Stomach (tissue), 8 donors: ENCODE measurements at regions not wholly inside any gene's neighbourhood (a gene's known extent, or its start where the extent isn't known, plus 50 kb on each side); places are given as distances from the start of the nearest gene placed in this dataset.

Experiments used
- DNase-seq, 2 donors: peaks; one replicate each; pipeline versions ENCODE4 v3.0.0 to v3.0.0-alpha.2; 2013 to 2019
- H3K27ac ChIP-seq, 5 donors: fragments of 200-600 bp in 4 of 5; sonication (generic) in 4 of 5; one replicate each; pipeline ENCODE4 v1.5.1; 2013 to 2019; ENCODE audit warnings: mild to moderate bottlenecking in 1 of 5, moderate library complexity in 1 of 5
- H3K27me3 ChIP-seq, 3 donors: fragments of 200-600 bp; sonication (generic); one replicate each; pipeline ENCODE4 v1.5.1; 2017 to 2019; ENCODE audit warnings: mixed run types in 1 of 3
- H3K36me3 ChIP-seq, 4 donors: fragments of 200-600 bp; sonication (generic); 1 replicate in 3 of 4; 2 replicates in 1 of 4; pipeline ENCODE4 v1.5.1; 2016 to 2019
- H3K4me1 ChIP-seq, 4 donors: fragments of 200-600 bp; sonication (generic); one replicate each; pipeline ENCODE4 v1.5.1; 2016 to 2019
- H3K4me3 ChIP-seq, 4 donors: fragments of 200-600 bp; sonication (generic) in 3 of 4; one replicate each; pipeline ENCODE4 v1.5.1; 2016 to 2019; ENCODE audit warnings: mild to moderate bottlenecking in 1 of 4
- H3K9me3 ChIP-seq, 4 donors: fragments of 200-600 bp; sonication (generic); one replicate each; pipeline ENCODE4 v1.5.1; 2016 to 2019
- CTCF ChIP-seq, 7 experiments: fragments of 450-650 bp in 4 of 7; fragments of 200-600 bp in 3 of 7; sonication (generic) in 3 of 7; IDR thresholded peaks; one replicate each; pipeline ENCODE4 v1.5.1; 2016 to 2019; ENCODE audit warnings: antibody characterized with exemption in 7 of 7, control low read depth in 2 of 7, mild to moderate bottlenecking in 1 of 7
- EP300 ChIP-seq: sonication (generic); formaldehyde crosslinking; IDR thresholded peaks from one replicate; pipeline ENCODE4 v1.6.1; 2017; ENCODE audit warnings: antibody characterized with exemption
- POLR2A ChIP-seq, 4 donors: fragments of 450-650 bp; IDR thresholded peaks; one replicate each; pipeline ENCODE4 v1.6.1; 2016; ENCODE audit warnings: antibody characterized with exemption in 4 of 4, control low read depth in 2 of 4, mild to moderate bottlenecking in 1 of 4, moderate library complexity in 1 of 4
- POLR2AphosphoS5 ChIP-seq, 3 donors: sonication (generic); formaldehyde crosslinking; IDR thresholded peaks; one replicate each; pipeline ENCODE4 v1.6.1; 2016; ENCODE audit warnings: antibody characterized with exemption in 3 of 3
- WGBS, 5 donors: extraction: QIAGEN DNeasy Blood & Tissue Kit in 3 of 5; methylation state at CpG; one replicate each; pipeline versions ENCODE4 v1.1.5 to v1.1.7; 2013 to 2018; 5-methylcytosine and 5-hydroxymethylcytosine counted together
- intact Hi-C: fragments of 100-400 bp; cut with DNase I; formaldehyde crosslinking; loops from one replicate; pipeline ENCODE4 v1.15.1; 2023; ENCODE audit warnings: low total_unique reads
- donor health status: healthy with polysubstance abuse.
- donor health status: Bipolar disorder and iron deficiency.
- donor health status: healthy.

- H3K36me3 ChIP-seq = no peaks in the 10 kb centered on the region
- DNase-seq = no peak
- intact Hi-C loops = no loop called here
- no peak overlapping the region for H3K4me3 ChIP-seq
- no peaks in the 10 kb centered on the region for H3K9me3 ChIP-seq
- H3K27ac ChIP-seq = no peak overlapping the region
- WGBS, 5 donors = 30 to 59% (median 43%) methylated on average over 2 of the region's 2 CpGs
- H3K27me3 ChIP-seq = no peaks in the 10 kb centered on the region
- H3K4me1 ChIP-seq = peaks cover 0 to 15% (median 0%) of the 10 kb centered on the region in 4 donors
- TF ChIP-seq POLR2AphosphoS5 (IDR thresholded peaks at IDR 0.05) (no peak), POLR2A (IDR thresholded peaks at IDR 0.05) (no peak)
Measured at GRCh38 chr13:26456650-26457049, 100.8 kb upstream of the WASF3 start.

GRCh38 chr13:26457212-26457611, 100.3 kb upstream of the WASF3 start:
- H3K9me3 ChIP-seq = no peaks in the 10 kb centered on the region
- H3K27me3 ChIP-seq = no peaks in the 10 kb centered on the region
- TF ChIP-seq POLR2AphosphoS5 (IDR thresholded peaks at IDR 0.05) (no peak), CTCF (IDR thresholded peaks at IDR 0.05) (no peak)
- intact Hi-C loops = no loop called here
- no peaks in the 10 kb centered on the region for H3K36me3 ChIP-seq
- peak overlapping the region in 1 of 5 donors; percentile 18 for H3K27ac ChIP-seq
- no peak for DNase-seq
- peaks cover 0 to 15% (median 0%) of the 10 kb centered on the region in 4 donors for H3K4me1 ChIP-seq
- H3K4me3 ChIP-seq = no peak overlapping the region

DNA sequence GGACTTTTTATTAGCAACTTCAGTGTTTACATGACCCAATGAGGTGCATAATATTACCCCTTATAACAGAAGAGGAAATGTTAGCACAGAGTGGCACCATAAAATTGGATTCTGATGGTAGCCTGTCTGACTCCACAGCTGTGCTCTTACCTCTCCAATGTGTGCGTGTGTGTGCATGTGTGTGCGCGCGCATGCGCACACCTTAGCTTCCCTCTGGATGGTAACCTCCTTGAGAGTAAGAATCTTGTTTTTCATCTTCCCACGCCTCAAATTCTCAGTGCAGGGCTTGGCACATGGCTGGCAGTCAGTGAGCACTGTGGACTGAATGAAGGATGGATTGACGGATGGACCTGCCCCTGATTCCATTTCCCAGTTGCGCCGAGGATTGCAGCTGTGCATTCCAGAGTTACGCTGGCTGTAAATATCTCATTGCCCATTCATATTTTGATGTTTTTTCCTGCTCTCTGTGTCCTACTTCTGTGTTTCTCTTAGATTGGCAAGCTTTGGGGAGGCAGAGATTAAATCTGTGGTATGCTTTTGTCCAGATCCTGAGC, 99.2 kb upstream of the WASF3 start:
- no peaks in the 10 kb centered on the region for H3K9me3 ChIP-seq
- no peak for DNase-seq
- H3K36me3 ChIP-seq = no peaks in the 10 kb centered on the region
- 64 to 86% (median 84%) methylated on average over 10 of the region's 10 CpGs for WGBS, 5 donors
- TF ChIP-seq CTCF (IDR thresholded peaks at IDR 0.05) (no peak), POLR2AphosphoS5 (IDR thresholded peaks at IDR 0.05) (no peak), POLR2A (IDR thresholded peaks at IDR 0.05) (no peak), EP300 (no peak)
- H3K27ac ChIP-seq = peak overlapping the region in 1 of 5 donors; percentile 64
- intact Hi-C loops = no loop called here
- H3K4me3 ChIP-seq = no peak overlapping the region
- no peaks in the 10 kb centered on the region for H3K27me3 ChIP-seq
- H3K4me1 ChIP-seq = peaks cover 0 to 15% (median 0%) of the 10 kb centered on the region in 4 donors

DNA sequence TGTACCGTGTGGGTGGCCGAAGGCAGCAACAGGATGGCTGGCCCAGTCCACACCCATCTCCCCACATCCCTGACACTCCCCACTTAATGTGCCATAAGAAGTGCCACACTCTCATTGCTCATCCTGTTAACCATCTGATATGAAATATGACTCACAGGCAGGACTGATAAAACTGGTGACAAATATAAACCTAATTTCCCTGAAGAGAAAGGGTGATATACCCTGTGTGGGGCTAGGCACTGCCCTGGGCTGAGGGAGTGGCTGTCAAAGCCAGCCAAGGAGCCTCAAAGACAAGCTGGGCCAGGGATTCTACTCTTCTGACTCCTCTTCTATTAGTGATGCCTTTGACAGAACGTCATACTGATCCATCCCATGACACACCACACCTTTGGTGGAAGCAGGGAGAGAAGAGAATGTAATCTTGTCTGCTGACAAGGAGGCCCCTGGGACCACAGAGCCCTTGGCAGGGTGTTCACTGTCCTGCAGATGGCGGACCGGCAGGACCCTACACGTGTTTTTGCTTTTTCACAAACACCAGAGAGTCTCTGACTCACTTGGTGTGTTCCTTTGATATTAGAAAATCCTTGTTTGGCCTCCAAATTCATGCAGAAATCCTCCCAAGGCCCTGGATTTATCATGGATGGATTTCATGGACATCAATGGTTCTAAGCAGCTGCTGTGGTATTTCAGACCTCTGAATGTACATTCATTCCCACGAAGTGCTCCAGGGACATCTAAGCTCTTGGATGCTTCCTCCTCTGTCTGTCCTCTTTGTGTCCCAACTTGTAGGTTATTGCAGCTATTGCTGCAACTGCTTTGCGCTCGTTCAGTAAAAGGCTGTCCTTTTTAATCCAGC, 98.0 kb upstream of the WASF3 start:
- no peak for DNase-seq
- no peak overlapping the region for H3K4me3 ChIP-seq
- intact Hi-C loops = no loop called here
- no peaks in the 10 kb centered on the region for H3K36me3 ChIP-seq
- H3K27ac ChIP-seq = peak overlapping the region; percentile 36 to 71 (median 44)
- H3K4me1 ChIP-seq = peaks cover 0 to 15% (median 0%) of the 10 kb centered on the region in 4 donors
- no peaks in the 10 kb centered on the region for H3K27me3 ChIP-seq
- WGBS, 5 donors = 68 to 71% (median 69%) methylated on average over 9 of the region's 9 CpGs
- no peaks in the 10 kb centered on the region for H3K9me3 ChIP-seq
- TF ChIP-seq POLR2AphosphoS5 (IDR thresholded peaks at IDR 0.05) (peak in 2 of 3 donors; percentile 11 to 15), CTCF (IDR thresholded peaks at IDR 0.05) (no peak), POLR2A (IDR thresholded peaks at IDR 0.05) (no peak), EP300 (no peak)

DNA sequence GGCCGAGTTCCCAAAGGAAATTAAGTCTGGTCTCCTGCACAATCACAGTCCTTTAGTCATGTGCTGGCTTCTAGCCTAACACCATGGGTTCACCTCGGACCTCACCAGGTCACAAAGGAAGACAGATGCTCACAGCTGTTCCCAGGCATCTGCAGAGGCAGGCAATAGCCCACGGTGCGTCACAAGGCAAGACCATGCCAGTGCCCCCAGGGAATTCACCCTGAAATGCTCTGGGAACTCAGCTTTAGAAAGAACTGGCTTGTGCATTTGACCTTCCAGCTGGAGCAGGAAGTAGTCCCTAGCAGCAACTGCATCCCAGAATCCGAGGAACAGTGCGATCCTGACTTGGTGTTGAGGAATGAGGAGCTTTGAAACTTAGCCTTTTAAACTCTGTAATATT, 96.8 kb upstream of the WASF3 start:
- Histone ChIP-seq H3K27me3 (no peaks in the 10 kb centered on the region), H3K36me3 (no peaks in the 10 kb centered on the region), H3K27ac (peak overlapping the region in 4 of 5 donors; percentile 30 to 71 (median 42)), H3K4me3 (no peak overlapping the region), H3K4me1 (peaks cover 0 to 15% (median 0%) of the 10 kb centered on the region in 4 donors), H3K9me3 (no peaks in the 10 kb centered on the region)
- intact Hi-C loops = no loop called here
- 51 to 71% (median 65%) methylated on average over 6 of the region's 6 CpGs for WGBS, 5 donors
- peak; percentile 42 to 52 for DNase-seq
- TF ChIP-seq POLR2AphosphoS5 (IDR thresholded peaks at IDR 0.05) = peak in 2 of 3 donors; percentile 55
- TF ChIP-seq POLR2A (IDR thresholded peaks at IDR 0.05) = no peak
- no peak for TF ChIP-seq EP300
- TF ChIP-seq CTCF (IDR thresholded peaks at IDR 0.05) = no peak
